M059J (cell line): ENCODE measurements at regions not wholly inside any gene's neighbourhood (a gene's known extent, or its start where the extent isn't known, plus 50 kb on each side); places are given as distances from the start of the nearest gene placed in this dataset.
A peak's percentile ranks its signal among the peaks of the same experiment; 100 is the strongest.

ENCODE experiments used
- DNase-seq: peaks from one replicate; pipeline ENCODE4 v3.0.0-alpha.2; 2012; ENCODE audit warnings: low read depth

GRCh38 chr15:93283854-93284253, 194.8 kb upstream of the RGMA start:
- DNase-seq = no peak

- DNase-seq = no peak
Observed at GRCh38 chr15:93282808-93283207, 193.8 kb upstream of the RGMA start.

- DNase-seq = no peak
Observed at GRCh38 chr15:93278783-93279182, 189.8 kb upstream of the RGMA start.

GRCh38 chr15:93278006-93278405, 189.0 kb upstream of the RGMA start:
- no peak for DNase-seq

- no peak for DNase-seq
Observed at GRCh38 chr15:93274257-93274656, 185.2 kb upstream of the RGMA start.

GRCh38 chr15:93271871-93272270, 182.9 kb upstream of the RGMA start:
- DNase-seq = no peak

GRCh38 chr15:93270937-93271467, 182.0 kb upstream of the RGMA start:
- DNase-seq = no peak

GRCh38 chr15:93268066-93268465, 179.1 kb upstream of the RGMA start:
- DNase-seq = no peak

- no peak for DNase-seq
Observed at GRCh38 chr15:93266291-93266690, 177.3 kb upstream of the RGMA start.

- peak; percentile 21 for DNase-seq
Observed at GRCh38 chr15:93265111-93265556, 176.1 kb upstream of the RGMA start.

GRCh38 chr15:93261845-93262244, 172.8 kb upstream of the RGMA start:
- DNase-seq = no peak

GRCh38 chr15:93257920-93258319, 168.9 kb upstream of the RGMA start:
- DNase-seq = no peak

GRCh38 chr15:93253681-93254080, 164.7 kb upstream of the RGMA start:
- no peak for DNase-seq

- DNase-seq = no peak
Observed at GRCh38 chr15:93252780-93253179, 163.8 kb upstream of the RGMA start.

GRCh38 chr15:93250950-93251349, 161.9 kb upstream of the RGMA start:
- DNase-seq = no peak

GRCh38 chr15:93250209-93250608, 161.2 kb upstream of the RGMA start:
- DNase-seq = no peak

GRCh38 chr15:93249623-93250022, 160.6 kb upstream of the RGMA start:
- no peak for DNase-seq

- no peak for DNase-seq
Observed at GRCh38 chr15:93247466-93248121, 158.6 kb upstream of the RGMA start.

GRCh38 chr15:93246266-93247242, 157.5 kb upstream of the RGMA start:
- DNase-seq = no peak

GRCh38 chr15:93245661-93246042, 156.6 kb upstream of the RGMA start:
- DNase-seq = no peak

- DNase-seq = no peak
Observed at GRCh38 chr15:93244696-93245660, 156.0 kb upstream of the RGMA start.

- no peak for DNase-seq
Observed at GRCh38 chr15:93243573-93243972, 154.6 kb upstream of the RGMA start.
